ENCODE measurements at regions not wholly inside any gene's neighbourhood (a gene's known extent, or its start where the extent isn't known, plus 50 kb on each side); places are given as distances from the start of the nearest gene placed in this dataset.

DNA sequence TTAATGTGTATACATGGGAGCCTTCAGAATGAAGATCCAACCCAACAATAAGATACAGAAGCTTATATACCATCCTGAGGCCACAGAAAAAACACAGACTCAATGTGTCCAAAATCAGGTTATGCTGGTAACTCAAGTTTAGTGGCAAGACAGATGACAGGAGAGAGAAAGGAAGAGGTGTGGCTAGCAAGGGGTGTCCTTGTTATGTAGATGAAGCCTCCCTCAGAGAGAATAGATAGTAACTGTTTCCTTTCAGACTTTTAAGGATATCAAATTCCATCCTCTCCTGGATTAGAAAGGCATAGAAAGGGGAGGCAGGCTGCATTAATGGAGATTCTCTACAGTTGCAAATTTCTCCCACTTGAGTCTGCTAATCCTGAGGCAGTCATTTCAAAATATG lies 447.4 kb downstream of the GABRB3 start:
- H3K4me1 ChIP-seq (ENCODE audit: low read depth): no peaks in the 10 kb centered on the region
- H3K9me3 ChIP-seq (ENCODE audit: low read depth): no peaks in the 10 kb centered on the region
- no peaks in the 10 kb centered on the region for H3K27me3 ChIP-seq
- H3K4me3 ChIP-seq: no peak overlapping the region
- H3K36me3 ChIP-seq: no peaks in the 10 kb centered on the region
- H3K27ac ChIP-seq: no peak overlapping the region
- TF ChIP-seq, protein P1, sequence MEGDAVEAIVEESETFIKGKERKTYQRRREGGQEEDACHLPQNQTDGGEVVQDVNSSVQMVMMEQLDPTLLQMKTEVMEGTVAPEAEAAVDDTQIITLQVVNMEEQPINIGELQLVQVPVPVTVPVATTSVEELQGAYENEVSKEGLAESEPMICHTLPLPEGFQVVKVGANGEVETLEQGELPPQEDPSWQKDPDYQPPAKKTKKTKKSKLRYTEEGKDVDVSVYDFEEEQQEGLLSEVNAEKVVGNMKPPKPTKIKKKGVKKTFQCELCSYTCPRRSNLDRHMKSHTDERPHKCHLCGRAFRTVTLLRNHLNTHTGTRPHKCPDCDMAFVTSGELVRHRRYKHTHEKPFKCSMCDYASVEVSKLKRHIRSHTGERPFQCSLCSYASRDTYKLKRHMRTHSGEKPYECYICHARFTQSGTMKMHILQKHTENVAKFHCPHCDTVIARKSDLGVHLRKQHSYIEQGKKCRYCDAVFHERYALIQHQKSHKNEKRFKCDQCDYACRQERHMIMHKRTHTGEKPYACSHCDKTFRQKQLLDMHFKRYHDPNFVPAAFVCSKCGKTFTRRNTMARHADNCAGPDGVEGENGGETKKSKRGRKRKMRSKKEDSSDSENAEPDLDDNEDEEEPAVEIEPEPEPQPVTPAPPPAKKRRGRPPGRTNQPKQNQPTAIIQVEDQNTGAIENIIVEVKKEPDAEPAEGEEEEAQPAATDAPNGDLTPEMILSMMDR (IDR thresholded peaks at IDR 0.05; ENCODE audit: low read depth, low read length): no peak
- DNase-seq (ENCODE audit: low read depth in 1 of 2, low spot score in 1 of 2): no peak

DNA sequence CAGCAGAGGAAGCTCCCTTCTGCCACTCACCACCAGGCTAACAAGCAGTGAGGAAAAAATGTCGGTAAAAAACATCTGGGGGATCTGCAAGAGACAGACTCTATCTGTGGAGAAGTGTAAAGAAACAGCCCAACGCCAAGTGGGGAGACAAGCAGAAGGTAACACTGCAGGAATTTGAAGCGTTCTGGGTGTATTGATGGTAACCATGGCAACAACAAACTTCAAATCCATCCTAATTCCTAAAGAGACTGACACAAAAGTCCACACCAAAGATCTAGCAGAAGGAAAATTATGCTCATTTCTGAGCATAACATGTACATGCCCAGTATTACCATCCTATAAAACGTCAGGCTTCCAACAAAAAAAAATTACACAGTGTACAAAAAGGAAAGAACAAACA lies 449.3 kb downstream of the GABRB3 start:
- no peaks in the 10 kb centered on the region for H3K4me1 ChIP-seq (ENCODE audit: low read depth)
- H3K27me3 ChIP-seq: no peaks in the 10 kb centered on the region
- no peak overlapping the region for H3K27ac ChIP-seq
- no peak overlapping the region for H3K4me3 ChIP-seq
- TF ChIP-seq, protein P1 (IDR thresholded peaks at IDR 0.05; ENCODE audit: low read depth, low read length): no peak
- no peaks in the 10 kb centered on the region for H3K9me3 ChIP-seq (ENCODE audit: low read depth)
- DNase-seq (ENCODE audit: low read depth in 1 of 2, low spot score in 1 of 2): no peak
- no peaks in the 10 kb centered on the region for H3K36me3 ChIP-seq

DNA sequence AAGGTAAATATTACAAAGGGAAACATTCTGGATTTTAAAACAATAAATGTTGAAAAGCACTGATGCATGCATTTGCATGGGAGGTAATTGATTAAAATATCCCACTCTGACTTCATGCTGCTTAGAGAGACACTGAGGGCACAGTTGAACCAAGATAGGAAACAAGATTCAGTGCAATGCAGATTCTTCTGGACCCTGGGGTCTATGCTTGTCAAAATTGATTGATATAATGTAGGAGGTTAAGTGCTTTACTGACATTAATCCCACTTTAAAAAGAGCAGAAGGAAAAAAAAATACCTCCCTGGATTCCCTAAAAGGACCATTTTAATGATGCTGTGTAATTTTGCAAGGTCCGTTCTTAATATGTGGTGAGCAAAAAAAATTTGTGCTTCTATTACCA lies 454.2 kb downstream of the GABRB3 start:
- TF ChIP-seq, protein P1 (IDR thresholded peaks at IDR 0.05; ENCODE audit: low read depth, low read length): no peak
- H3K9me3 ChIP-seq (ENCODE audit: low read depth): no peaks in the 10 kb centered on the region
- H3K27ac ChIP-seq: no peak overlapping the region
- no peaks in the 10 kb centered on the region for H3K36me3 ChIP-seq
- no peaks in the 10 kb centered on the region for H3K4me1 ChIP-seq (ENCODE audit: low read depth)
- DNase-seq (ENCODE audit: low read depth in 1 of 2, low spot score in 1 of 2): no peak
- H3K4me3 ChIP-seq: no peak overlapping the region
- H3K27me3 ChIP-seq: no peaks in the 10 kb centered on the region

DNA sequence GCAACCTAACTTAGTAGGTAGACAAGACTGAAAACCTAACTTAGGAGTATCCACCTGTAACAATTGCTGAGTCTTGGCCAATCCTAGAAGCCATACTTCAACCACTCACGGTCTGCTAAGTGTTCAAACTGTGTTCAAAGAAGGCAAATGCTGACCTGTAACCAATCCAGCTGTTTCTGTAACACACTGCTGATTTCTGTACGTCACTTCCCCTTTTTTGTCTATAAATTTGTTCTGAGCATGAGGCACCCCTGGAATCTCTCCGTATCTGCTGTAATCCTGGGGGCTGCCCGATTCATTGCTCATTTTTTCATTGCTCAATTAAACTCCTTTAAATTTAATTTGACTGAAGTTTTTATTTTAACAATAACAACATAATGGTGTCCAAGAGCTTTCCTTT lies 451.4 kb upstream of the ATP10A start:
- Histone ChIP-seq H3K4me3 (no peak overlapping the region), H3K27ac (no peak overlapping the region), H3K27me3 (no peaks in the 10 kb centered on the region), H3K9me3 (ENCODE audit: low read depth) (peaks cover 4% of the 10 kb centered on the region), H3K4me1 (ENCODE audit: low read depth) (no peaks in the 10 kb centered on the region), H3K36me3 (no peaks in the 10 kb centered on the region)
- TF ChIP-seq, protein P1 (IDR thresholded peaks at IDR 0.05; ENCODE audit: low read depth, low read length): no peak
- DNase-seq (ENCODE audit: low read depth in 1 of 2, low spot score in 1 of 2): no peak

DNA sequence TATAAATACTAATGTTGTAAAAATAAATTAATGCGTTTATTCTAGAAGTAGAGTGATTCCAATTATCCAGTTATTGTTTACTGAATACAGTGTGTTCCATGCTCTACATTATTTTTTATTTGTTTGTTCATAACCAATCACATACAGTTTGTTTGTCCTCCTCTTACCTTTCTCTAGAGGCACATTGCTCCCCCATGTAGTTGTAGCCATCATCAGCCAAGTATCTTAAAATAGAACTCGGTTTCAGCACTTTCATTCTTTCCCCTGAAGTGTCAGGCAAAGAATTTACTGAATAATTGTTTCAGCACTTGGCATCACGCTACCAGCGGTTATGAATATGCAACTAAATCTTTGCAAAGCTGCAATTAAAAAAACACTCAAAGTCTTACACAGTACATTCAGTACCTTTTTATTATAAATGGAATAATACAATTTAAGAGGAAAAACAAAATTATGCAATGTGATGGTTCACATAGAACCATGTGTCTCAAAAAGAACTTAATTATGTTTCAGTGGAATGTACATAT lies 448.6 kb upstream of the ATP10A start:
- TF ChIP-seq, protein P1 (IDR thresholded peaks at IDR 0.05; ENCODE audit: low read depth, low read length): no peak
- H3K36me3 ChIP-seq: no peaks in the 10 kb centered on the region
- no peaks in the 10 kb centered on the region for H3K4me1 ChIP-seq (ENCODE audit: low read depth)
- no peaks in the 10 kb centered on the region for H3K27me3 ChIP-seq
- no peak overlapping the region for H3K4me3 ChIP-seq
- no peak for DNase-seq (ENCODE audit: low read depth in 1 of 2, low spot score in 1 of 2)
- peaks cover 4% of the 10 kb centered on the region for H3K9me3 ChIP-seq (ENCODE audit: low read depth)
- H3K27ac ChIP-seq: no peak overlapping the region
